Fibroblast of lung (primary cell): ENCODE measurements at regions not wholly inside any gene's neighbourhood (a gene's known extent, or its start where the extent isn't known, plus 50 kb on each side); places are given as distances from the start of the nearest gene placed in this dataset.

Experiments
- DNase-seq, 2 donors: peaks; one replicate each; pipeline versions ENCODE4 v3.0.0 to v3.0.0-alpha.2; 2010; ENCODE audit warnings: low read depth in 2 of 2
- H2AFZ ChIP-seq: 2 replicates; pipeline ENCODE4 v1.5.1; 2012; ENCODE audit warnings: low read length, control low read depth, inconsistent platforms
- H3K27ac ChIP-seq: 2 replicates; pipeline ENCODE4 v1.5.1; 2011; ENCODE audit warnings: low read length, control low read depth; ENCODE audit not compliant: insufficient read depth
- H3K27me3 ChIP-seq: 2 replicates; pipeline ENCODE4 v1.5.1; 2011; ENCODE audit warnings: mild to moderate bottlenecking, low read length; ENCODE audit not compliant: control insufficient read depth, insufficient read depth
- H3K36me3 ChIP-seq: 2 replicates; pipeline ENCODE4 v1.5.1; 2011; ENCODE audit warnings: low read length; ENCODE audit not compliant: control insufficient read depth, insufficient read depth
- H3K4me1 ChIP-seq: 2 replicates; pipeline ENCODE4 v1.5.1; 2011; ENCODE audit warnings: low read length; ENCODE audit not compliant: control insufficient read depth, insufficient read depth; ENCODE audit errors: extremely low read depth
- H3K4me2 ChIP-seq: 2 replicates; pipeline ENCODE4 v1.5.1; 2011; ENCODE audit warnings: low read length, control low read depth; ENCODE audit not compliant: insufficient read depth; ENCODE audit errors: extremely low read depth
- H3K4me3 ChIP-seq, 4 experiments: fragments of 200-600 bp in 1 of 4; sonication (generic) in 1 of 4; replicated peaks in 1 of 4; 2 replicates each; pipeline ENCODE4 v1.5.1; 2011 to 2016; ENCODE audit warnings: low read length in 4 of 4, low read depth in 3 of 4, mild to moderate bottlenecking in 3 of 4, control low read depth in 2 of 4, inconsistent platforms in 1 of 4, mixed read lengths in 1 of 4; ENCODE audit not compliant: insufficient read depth in 1 of 4; ENCODE audit errors: control extremely low read depth in 1 of 4
- H3K79me2 ChIP-seq: 2 replicates; pipeline ENCODE4 v1.5.1; 2012; ENCODE audit warnings: mild to moderate bottlenecking, low read length, inconsistent platforms; ENCODE audit not compliant: control insufficient read depth, insufficient read depth
- H3K9ac ChIP-seq: 2 replicates; pipeline ENCODE4 v1.5.1; 2011; ENCODE audit warnings: mild to moderate bottlenecking, low read length, control low read depth; ENCODE audit not compliant: insufficient read depth
- H3K9me3 ChIP-seq: 2 replicates; pipeline ENCODE4 v1.5.1; 2012; ENCODE audit warnings: low read depth, low read length; ENCODE audit not compliant: control insufficient read depth, insufficient read depth
- H4K20me1 ChIP-seq: 2 replicates; pipeline ENCODE4 v1.5.1; 2011; ENCODE audit warnings: low read length; ENCODE audit not compliant: control insufficient read depth, insufficient read depth; ENCODE audit errors: extremely low read depth
- CTCF ChIP-seq, 2 donors: IDR thresholded peaks in 1 of 2; conservative IDR thresholded peaks in 1 of 2; 1 replicate in 1 of 2; 2 replicates in 1 of 2; pipeline ENCODE4 v1.5.1; 2011 to 2012; ENCODE audit warnings: low read length in 2 of 2, control low read depth in 1 of 2, inconsistent platforms in 1 of 2, low read depth in 1 of 2, mild to moderate bottlenecking in 1 of 2
- EZH2 ChIP-seq: IDR thresholded peaks from 2 replicates; pipeline ENCODE4 v1.5.1; 2012; ENCODE audit warnings: low read length, control low read depth, mild to moderate bottlenecking; ENCODE audit errors: missing control alignments

DNA sequence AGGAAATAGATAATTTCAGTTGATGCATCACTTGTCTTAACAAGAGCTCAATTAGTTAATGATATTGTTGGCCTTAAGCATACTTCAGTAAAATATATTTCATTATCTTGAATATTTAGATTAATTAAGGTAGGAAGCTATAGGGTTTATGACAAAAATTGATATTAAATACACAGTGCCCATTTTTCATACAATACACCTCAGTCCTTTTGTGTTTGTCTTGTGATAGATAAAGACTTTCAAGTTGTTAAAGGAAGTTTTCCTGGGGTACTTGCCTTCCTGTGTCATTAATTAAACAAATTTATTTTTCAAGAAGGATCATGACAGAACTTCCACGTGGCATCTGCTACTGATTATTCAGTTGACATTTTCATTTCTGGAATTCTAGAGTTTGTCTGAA, 420.5 kb downstream of the MTX2 start:
- H4K20me1 ChIP-seq, result no peaks in the 10 kb centered on the region
- H3K27ac ChIP-seq, result no peak overlapping the region
- no peaks in the 10 kb centered on the region for H3K79me2 ChIP-seq
- TF ChIP-seq CTCF (conservative IDR thresholded peaks at IDR 0.05 in 1 of 2, IDR thresholded peaks at IDR 0.05 in 1 of 2; ENCODE audit: low read depth in 1 of 2, low read length in 2 of 2) (no peak), EZH2 (no peak)
- no peak for DNase-seq
- H3K9ac ChIP-seq, result no peak overlapping the region
- no peak overlapping the region for H3K4me3 ChIP-seq
- H3K4me2 ChIP-seq, result no peak overlapping the region
- no peak overlapping the region for H2AFZ ChIP-seq
- no peaks in the 10 kb centered on the region for H3K4me1 ChIP-seq
- H3K9me3 ChIP-seq, result no peaks in the 10 kb centered on the region
- H3K27me3 ChIP-seq, result no peaks in the 10 kb centered on the region
- no peaks in the 10 kb centered on the region for H3K36me3 ChIP-seq

- no peak overlapping the region for H2AFZ ChIP-seq
- TF ChIP-seq CTCF (conservative IDR thresholded peaks at IDR 0.05 in 1 of 2, IDR thresholded peaks at IDR 0.05 in 1 of 2; ENCODE audit: low read depth in 1 of 2, low read length in 2 of 2) (no peak), EZH2 (no peak)
- no peaks in the 10 kb centered on the region for H3K79me2 ChIP-seq
- H3K4me2 ChIP-seq, result no peak overlapping the region
- no peak overlapping the region for H3K4me3 ChIP-seq
- no peak overlapping the region for H3K9ac ChIP-seq
- H3K9me3 ChIP-seq, result no peaks in the 10 kb centered on the region
- H3K27ac ChIP-seq, result no peak overlapping the region
- no peak for DNase-seq
- no peaks in the 10 kb centered on the region for H4K20me1 ChIP-seq
- no peaks in the 10 kb centered on the region for H3K27me3 ChIP-seq
- H3K36me3 ChIP-seq, result no peaks in the 10 kb centered on the region
- H3K4me1 ChIP-seq, result no peaks in the 10 kb centered on the region
Observed at GRCh38 chr2:176691471-176691870, 422.2 kb downstream of the MTX2 start.

GRCh38 chr2:176692533-176692932, 423.3 kb downstream of the MTX2 start:
- no peak overlapping the region for H3K27ac ChIP-seq
- no peaks in the 10 kb centered on the region for H3K4me1 ChIP-seq
- no peak overlapping the region for H2AFZ ChIP-seq
- H3K9ac ChIP-seq, result no peak overlapping the region
- no peak for TF ChIP-seq EZH2
- TF ChIP-seq CTCF (conservative IDR thresholded peaks at IDR 0.05 in 1 of 2, IDR thresholded peaks at IDR 0.05 in 1 of 2; ENCODE audit: low read depth in 1 of 2, low read length in 2 of 2), result no peak
- H3K36me3 ChIP-seq, result no peaks in the 10 kb centered on the region
- H3K9me3 ChIP-seq, result no peaks in the 10 kb centered on the region
- no peaks in the 10 kb centered on the region for H3K27me3 ChIP-seq
- no peak overlapping the region for H3K4me3 ChIP-seq
- no peaks in the 10 kb centered on the region for H3K79me2 ChIP-seq
- DNase-seq, result no peak
- H3K4me2 ChIP-seq, result no peak overlapping the region
- no peaks in the 10 kb centered on the region for H4K20me1 ChIP-seq
